A549 (cell line): ENCODE measurements at regions not wholly inside any gene's neighbourhood (a gene's known extent, or its start where the extent isn't known, plus 50 kb on each side); places are given as distances from the start of the nearest gene placed in this dataset.

Source experiments
- CHD2 ChIP-seq: fragments of 150-350 bp; IDR thresholded peaks from 2 replicates; pipeline ENCODE4 v1.6.1; 2014; ENCODE audit warnings: low read length; ENCODE audit not compliant: partially characterized antibody
- CHD4 ChIP-seq: fragments of 200-600 bp; sonication (generic); IDR thresholded peaks from 2 replicates; pipeline ENCODE4 v1.6.1; 2016; ENCODE audit warnings: antibody characterized with exemption, mild to moderate bottlenecking, borderline replicate concordance
- CTCF ChIP-seq: fragments of >200 bp; sonication (Bioruptor Twin); formaldehyde crosslinking; IDR thresholded peaks from 3 replicates; pipeline ENCODE4 v1.5.1; 2016
- GATA3 ChIP-seq: IDR thresholded peaks from 2 replicates; pipeline ENCODE4 v1.6.1; 2012; ENCODE audit warnings: borderline replicate concordance
- HES2 ChIP-seq: fragments of >200 bp; sonication (Bioruptor Twin); formaldehyde crosslinking; IDR thresholded peaks from 2 replicates; pipeline ENCODE4 v1.6.1; 2016
- POLR2A ChIP-seq: IDR thresholded peaks from 2 replicates; pipeline ENCODE4 v1.6.1; 2012; ENCODE audit warnings: mild to moderate bottlenecking, low read length
- RARB ChIP-seq: fragments of 250-450 bp; sonication (Bioruptor Pico); IDR thresholded peaks from 2 replicates; pipeline ENCODE4 v1.8.0; 2021; ENCODE audit warnings: mild to moderate bottlenecking, moderate library complexity
- RFX5 ChIP-seq: fragments of 450-650 bp; IDR thresholded peaks from 2 replicates; pipeline ENCODE4 v1.7.1; 2014; ENCODE audit warnings: antibody characterized with exemption, mild to moderate bottlenecking, moderate library complexity
- RNF2 ChIP-seq: fragments of 200-600 bp; sonication (generic); IDR thresholded peaks from 2 replicates; pipeline ENCODE4 v1.6.1; 2016; ENCODE audit warnings: low read depth, mild to moderate bottlenecking, antibody characterized with exemption, moderate library complexity, borderline replicate concordance
- TF ChIP-seq, protein P1 (sequence below): IDR thresholded peaks from 2 replicates; pipeline ENCODE4 v1.6.1; 2012
- TF ChIP-seq, protein P2 (sequence below): fragments of 200-600 bp; sonication (generic); IDR thresholded peaks from 2 replicates; pipeline ENCODE4 v1.6.1; 2016; ENCODE audit warnings: antibody characterized with exemption, mild to moderate bottlenecking, moderate library complexity
- TF ChIP-seq, protein P3 (sequence below): fragments of 150-350 bp; IDR thresholded peaks from 2 replicates; pipeline ENCODE4 v1.6.1; 2014; ENCODE audit warnings: low read depth, mild to moderate bottlenecking, low read length

DNA sequence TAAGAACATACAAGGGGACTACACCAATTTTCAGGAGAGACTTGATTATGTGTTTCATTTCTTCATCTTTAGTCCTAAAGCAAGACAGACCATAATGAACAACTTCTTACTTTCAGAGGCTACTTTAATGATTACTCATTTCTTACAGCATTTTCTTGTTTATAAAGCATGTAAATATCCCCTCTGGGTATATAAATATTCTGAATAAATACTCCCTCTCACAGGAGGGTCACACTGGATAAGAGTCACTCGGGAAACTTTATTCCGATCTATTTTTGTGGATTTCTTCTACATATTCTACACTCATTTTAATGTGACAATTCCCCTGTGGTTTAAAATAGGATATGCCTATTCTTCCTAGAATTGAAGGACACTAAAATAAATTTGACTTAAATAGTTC lies 228.9 kb upstream of the RPS6KA3 start:
- TF ChIP-seq POLR2A (no peak), RFX5 (no peak), CHD2 (no peak), RNF2 (no peak), CTCF (no peak), RARB (no peak), GATA3 (no peak), CHD4 (no peak), HES2 (no peak)
- TF ChIP-seq, protein P1, sequence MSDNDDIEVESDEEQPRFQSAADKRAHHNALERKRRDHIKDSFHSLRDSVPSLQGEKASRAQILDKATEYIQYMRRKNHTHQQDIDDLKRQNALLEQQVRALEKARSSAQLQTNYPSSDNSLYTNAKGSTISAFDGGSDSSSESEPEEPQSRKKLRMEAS: no peak
- TF ChIP-seq, protein P2, sequence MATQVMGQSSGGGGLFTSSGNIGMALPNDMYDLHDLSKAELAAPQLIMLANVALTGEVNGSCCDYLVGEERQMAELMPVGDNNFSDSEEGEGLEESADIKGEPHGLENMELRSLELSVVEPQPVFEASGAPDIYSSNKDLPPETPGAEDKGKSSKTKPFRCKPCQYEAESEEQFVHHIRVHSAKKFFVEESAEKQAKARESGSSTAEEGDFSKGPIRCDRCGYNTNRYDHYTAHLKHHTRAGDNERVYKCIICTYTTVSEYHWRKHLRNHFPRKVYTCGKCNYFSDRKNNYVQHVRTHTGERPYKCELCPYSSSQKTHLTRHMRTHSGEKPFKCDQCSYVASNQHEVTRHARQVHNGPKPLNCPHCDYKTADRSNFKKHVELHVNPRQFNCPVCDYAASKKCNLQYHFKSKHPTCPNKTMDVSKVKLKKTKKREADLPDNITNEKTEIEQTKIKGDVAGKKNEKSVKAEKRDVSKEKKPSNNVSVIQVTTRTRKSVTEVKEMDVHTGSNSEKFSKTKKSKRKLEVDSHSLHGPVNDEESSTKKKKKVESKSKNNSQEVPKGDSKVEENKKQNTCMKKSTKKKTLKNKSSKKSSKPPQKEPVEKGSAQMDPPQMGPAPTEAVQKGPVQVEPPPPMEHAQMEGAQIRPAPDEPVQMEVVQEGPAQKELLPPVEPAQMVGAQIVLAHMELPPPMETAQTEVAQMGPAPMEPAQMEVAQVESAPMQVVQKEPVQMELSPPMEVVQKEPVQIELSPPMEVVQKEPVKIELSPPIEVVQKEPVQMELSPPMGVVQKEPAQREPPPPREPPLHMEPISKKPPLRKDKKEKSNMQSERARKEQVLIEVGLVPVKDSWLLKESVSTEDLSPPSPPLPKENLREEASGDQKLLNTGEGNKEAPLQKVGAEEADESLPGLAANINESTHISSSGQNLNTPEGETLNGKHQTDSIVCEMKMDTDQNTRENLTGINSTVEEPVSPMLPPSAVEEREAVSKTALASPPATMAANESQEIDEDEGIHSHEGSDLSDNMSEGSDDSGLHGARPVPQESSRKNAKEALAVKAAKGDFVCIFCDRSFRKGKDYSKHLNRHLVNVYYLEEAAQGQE: no peak
- TF ChIP-seq, protein P3, sequence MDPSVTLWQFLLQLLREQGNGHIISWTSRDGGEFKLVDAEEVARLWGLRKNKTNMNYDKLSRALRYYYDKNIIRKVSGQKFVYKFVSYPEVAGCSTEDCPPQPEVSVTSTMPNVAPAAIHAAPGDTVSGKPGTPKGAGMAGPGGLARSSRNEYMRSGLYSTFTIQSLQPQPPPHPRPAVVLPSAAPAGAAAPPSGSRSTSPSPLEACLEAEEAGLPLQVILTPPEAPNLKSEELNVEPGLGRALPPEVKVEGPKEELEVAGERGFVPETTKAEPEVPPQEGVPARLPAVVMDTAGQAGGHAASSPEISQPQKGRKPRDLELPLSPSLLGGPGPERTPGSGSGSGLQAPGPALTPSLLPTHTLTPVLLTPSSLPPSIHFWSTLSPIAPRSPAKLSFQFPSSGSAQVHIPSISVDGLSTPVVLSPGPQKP: no peak
